ENCODE measurements at regions not wholly inside any gene's neighbourhood (a gene's known extent, or its start where the extent isn't known, plus 50 kb on each side); places are given as distances from the start of the nearest gene placed in this dataset.

DNA sequence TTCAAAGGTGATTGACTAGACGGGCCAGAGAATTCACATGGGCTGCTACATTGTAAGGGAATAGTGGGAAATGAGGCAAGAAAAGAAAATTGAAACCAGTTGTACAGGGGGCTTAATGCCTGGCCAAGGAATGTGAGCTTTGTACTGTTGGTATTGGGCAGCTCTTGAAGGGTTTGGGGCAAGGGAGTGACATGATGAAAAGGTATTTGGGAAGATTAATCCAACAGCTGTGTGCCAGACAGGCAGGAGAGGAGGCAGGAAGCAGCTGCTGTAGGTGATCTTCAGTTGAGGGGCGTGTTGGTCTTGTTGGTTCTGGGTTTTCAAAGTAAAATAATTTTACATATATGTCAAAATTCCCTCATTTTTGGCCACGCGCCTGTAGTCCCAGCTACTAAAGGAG lies 384.5 kb upstream of the TENM3 start:
- Mint-ChIP-seq H3K27me3 (ENCODE audit: low read depth, unreplicated experiment) (peaks cover 2% of the 10 kb centered on the region), H3K4me3 (ENCODE audit: unreplicated experiment) (no peak overlapping the region), H3K27ac (ENCODE audit: unreplicated experiment) (no peak overlapping the region), H3K4me1 (ENCODE audit: low read depth, unreplicated experiment) (peaks cover 6% of the 10 kb centered on the region), H3K36me3 (ENCODE audit: low read depth, unreplicated experiment) (peaks cover 1% of the 10 kb centered on the region), H3K9me3 (ENCODE audit: unreplicated experiment) (no peaks in the 10 kb centered on the region)
- H3K36me3 ChIP-seq (ENCODE audit: insufficient read depth, low read length): no peaks in the 10 kb centered on the region
- TF ChIP-seq CTCF (IDR thresholded peaks at IDR 0.05; ENCODE audit: insufficient read depth, low read depth, low read length) (no peak), EZH2 (IDR thresholded peaks at IDR 0.05; ENCODE audit: insufficient read depth, low read length) (no peak)
- H3K4me3 ChIP-seq (ENCODE audit: insufficient read depth, low read depth, low read length): no peak overlapping the region
- H4K20me1 ChIP-seq (ENCODE audit: insufficient read depth, low read length): no peaks in the 10 kb centered on the region
- H3K4me2 ChIP-seq (ENCODE audit: low read length): no peak overlapping the region
- no peaks in the 10 kb centered on the region for H3K9me3 ChIP-seq (ENCODE audit: insufficient read depth, low read depth, low read length)
- no peak overlapping the region for H3K9ac ChIP-seq (ENCODE audit: low read length)
- FAIRE-seq: no peak
- peak; percentile 10 for DNase-seq (ENCODE audit: low read depth)
- no peaks in the 10 kb centered on the region for H3K79me2 ChIP-seq (ENCODE audit: insufficient read depth, low read length)
- H3K27ac ChIP-seq (ENCODE audit: low read depth, low read length): no peak overlapping the region
- no peaks in the 10 kb centered on the region for H3K4me1 ChIP-seq (ENCODE audit: insufficient read depth, low read length)
- H3K27me3 ChIP-seq (ENCODE audit: insufficient read depth, low read length): no peaks in the 10 kb centered on the region
- no peak overlapping the region for H2AFZ ChIP-seq (ENCODE audit: low read depth, low read length)

- Histone ChIP-seq H3K4me1 (ENCODE audit: insufficient read depth, low read length) (no peaks in the 10 kb centered on the region), H3K79me2 (ENCODE audit: insufficient read depth, low read length) (no peaks in the 10 kb centered on the region), H3K4me3 (ENCODE audit: insufficient read depth, low read depth, low read length) (no peak overlapping the region), H4K20me1 (ENCODE audit: insufficient read depth, low read length) (no peaks in the 10 kb centered on the region), H2AFZ (ENCODE audit: low read depth, low read length) (no peak overlapping the region), H3K27ac (ENCODE audit: low read depth, low read length) (no peak overlapping the region), H3K4me2 (ENCODE audit: low read length) (no peak overlapping the region), H3K27me3 (ENCODE audit: insufficient read depth, low read length) (no peaks in the 10 kb centered on the region), H3K36me3 (ENCODE audit: insufficient read depth, low read length) (no peaks in the 10 kb centered on the region), H3K9me3 (ENCODE audit: insufficient read depth, low read depth, low read length) (no peaks in the 10 kb centered on the region), H3K9ac (ENCODE audit: low read length) (no peak overlapping the region)
- H3K9me3 Mint-ChIP-seq (ENCODE audit: unreplicated experiment): no peaks in the 10 kb centered on the region
- peaks cover 6% of the 10 kb centered on the region for H3K4me1 Mint-ChIP-seq (ENCODE audit: low read depth, unreplicated experiment)
- DNase-seq (ENCODE audit: low read depth) (no peak), FAIRE-seq (no peak)
- no peak overlapping the region for H3K4me3 Mint-ChIP-seq (ENCODE audit: unreplicated experiment)
- peaks cover 1% of the 10 kb centered on the region for H3K36me3 Mint-ChIP-seq (ENCODE audit: low read depth, unreplicated experiment)
- no peak for TF ChIP-seq CTCF (IDR thresholded peaks at IDR 0.05; ENCODE audit: insufficient read depth, low read depth, low read length)
- no peak for TF ChIP-seq EZH2 (IDR thresholded peaks at IDR 0.05; ENCODE audit: insufficient read depth, low read length)
- no peak overlapping the region for H3K27ac Mint-ChIP-seq (ENCODE audit: unreplicated experiment)
- peaks cover 2% of the 10 kb centered on the region for H3K27me3 Mint-ChIP-seq (ENCODE audit: low read depth, unreplicated experiment)
Measured at GRCh38 chr4:181859439-181859838, 383.8 kb upstream of the TENM3 start.

DNA sequence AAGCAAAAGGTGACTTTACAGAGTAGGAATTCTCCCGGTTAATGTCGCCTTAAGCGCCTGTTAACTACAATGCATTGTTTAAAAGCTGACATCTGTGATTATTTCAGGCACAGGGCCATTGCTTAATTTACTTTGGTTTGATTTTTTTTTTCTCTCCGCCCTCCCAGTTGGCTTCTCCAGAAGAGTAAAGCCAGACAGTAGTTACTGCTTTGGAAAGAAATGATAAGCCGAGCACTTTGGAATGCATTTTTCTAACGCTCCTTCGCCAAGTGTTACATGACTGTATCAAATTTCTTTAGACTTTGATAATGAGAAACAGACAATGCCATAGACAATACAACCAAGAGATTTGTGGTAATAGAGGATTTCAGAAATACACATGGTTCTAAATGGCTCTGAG lies 383.0 kb upstream of the TENM3 start:
- Histone ChIP-seq H3K27ac (ENCODE audit: low read depth, low read length) (no peak overlapping the region), H4K20me1 (ENCODE audit: insufficient read depth, low read length) (no peaks in the 10 kb centered on the region), H2AFZ (ENCODE audit: low read depth, low read length) (no peak overlapping the region), H3K4me2 (ENCODE audit: low read length) (peak overlapping the region; percentile 21), H3K27me3 (ENCODE audit: insufficient read depth, low read length) (no peaks in the 10 kb centered on the region), H3K36me3 (ENCODE audit: insufficient read depth, low read length) (no peaks in the 10 kb centered on the region), H3K79me2 (ENCODE audit: insufficient read depth, low read length) (no peaks in the 10 kb centered on the region), H3K9me3 (ENCODE audit: insufficient read depth, low read depth, low read length) (no peaks in the 10 kb centered on the region), H3K9ac (ENCODE audit: low read length) (no peak overlapping the region), H3K4me3 (ENCODE audit: insufficient read depth, low read depth, low read length) (no peak overlapping the region), H3K4me1 (ENCODE audit: insufficient read depth, low read length) (no peaks in the 10 kb centered on the region)
- FAIRE-seq: no peak
- no peaks in the 10 kb centered on the region for H3K9me3 Mint-ChIP-seq (ENCODE audit: unreplicated experiment)
- peaks cover 6% of the 10 kb centered on the region for H3K4me1 Mint-ChIP-seq (ENCODE audit: low read depth, unreplicated experiment)
- H3K27ac Mint-ChIP-seq (ENCODE audit: unreplicated experiment): no peak overlapping the region
- peak; percentile 89 for DNase-seq (ENCODE audit: low read depth)
- H3K27me3 Mint-ChIP-seq (ENCODE audit: low read depth, unreplicated experiment): peaks cover 2% of the 10 kb centered on the region
- peaks cover 1% of the 10 kb centered on the region for H3K36me3 Mint-ChIP-seq (ENCODE audit: low read depth, unreplicated experiment)
- no peak overlapping the region for H3K4me3 Mint-ChIP-seq (ENCODE audit: unreplicated experiment)
- TF ChIP-seq CTCF (IDR thresholded peaks at IDR 0.05; ENCODE audit: insufficient read depth, low read depth, low read length) (no peak), EZH2 (IDR thresholded peaks at IDR 0.05; ENCODE audit: insufficient read depth, low read length) (no peak)
